Calu3 (cell line): ENCODE measurements at regions not wholly inside any gene's neighbourhood (a gene's known extent, or its start where the extent isn't known, plus 50 kb on each side); places are given as distances from the start of the nearest gene placed in this dataset.

Experiments used
- BruUV-seq: library from RNA; stranded (reverse); fragments of 400-500 nt; replicated peaks from 2 replicates; lab custom pipeline; 2021; lab: Mats Ljungman, UMichigan
- CTCF ChIA-PET: fragments of 300-600 bp; sonication (Branson Sonifier 250); formaldehyde crosslinking; loops from one replicate; lab custom pipeline; 2022; ENCODE audit warnings: antibody characterized with exemption; lab: Charles Lee
- DNase-seq: peaks from one replicate; pipeline ENCODE4 v3.0.0; 2022
- H3K27ac Mint-ChIP-seq: one replicate; pipeline ENCODE4 v1.8.0; 2022; ENCODE audit warnings: mixed read lengths; ENCODE audit not compliant: unreplicated experiment
- H3K27me3 Mint-ChIP-seq: one replicate; pipeline ENCODE4 v1.8.0; 2022; ENCODE audit warnings: mixed read lengths; ENCODE audit not compliant: unreplicated experiment
- H3K36me3 Mint-ChIP-seq: one replicate; pipeline ENCODE4 v1.8.0; 2022; ENCODE audit warnings: mild to moderate bottlenecking, moderate library complexity, mixed read lengths; ENCODE audit not compliant: insufficient read depth, unreplicated experiment
- H3K4me1 Mint-ChIP-seq: one replicate; pipeline ENCODE4 v1.8.0; 2022; ENCODE audit warnings: mild to moderate bottlenecking, low read depth, mixed read lengths; ENCODE audit not compliant: unreplicated experiment
- H3K4me3 Mint-ChIP-seq: one replicate; pipeline ENCODE4 v1.8.0; 2022; ENCODE audit warnings: mild to moderate bottlenecking, low read depth, moderate library complexity, mixed read lengths; ENCODE audit not compliant: unreplicated experiment
- H3K9me3 Mint-ChIP-seq: one replicate; pipeline ENCODE4 v1.8.0; 2022; ENCODE audit warnings: low read depth, mixed read lengths; ENCODE audit not compliant: unreplicated experiment
- CTCF ChIP-seq: fragments of 200-600 bp; IDR thresholded peaks from one replicate; pipeline ENCODE4 v1.8.0; 2022; ENCODE audit warnings: antibody characterized with exemption; ENCODE audit not compliant: unreplicated experiment
- intact Hi-C: fragments of 100-400 bp; cut with micrococcal nuclease; formaldehyde crosslinking; loops from one replicate; pipeline ENCODE4 v1.10.0; 2022; ENCODE audit not compliant: unreplicated experiment

- Mint-ChIP-seq H3K27me3 (no peaks in the 10 kb centered on the region), H3K4me3 (no peak overlapping the region), H3K4me1 (no peaks in the 10 kb centered on the region), H3K9me3 (peaks cover 3% of the 10 kb centered on the region), H3K36me3 (no peaks in the 10 kb centered on the region), H3K27ac (no peak overlapping the region)
- BruUV-seq: no TSS peak
- intact Hi-C loops: no loop called here
- no peak for TF ChIP-seq CTCF
- no peak for DNase-seq
- CTCF ChIA-PET: no interaction called here
Measured at GRCh38 chr12:73274976-73275375, 1002.8 kb downstream of the TRHDE start.

GRCh38 chr12:73277971-73278370 lies 1005.8 kb downstream of the TRHDE start:
- no peak for TF ChIP-seq CTCF
- H3K4me3 Mint-ChIP-seq: no peak overlapping the region
- no peaks in the 10 kb centered on the region for H3K36me3 Mint-ChIP-seq
- no peak overlapping the region for H3K27ac Mint-ChIP-seq
- H3K4me1 Mint-ChIP-seq: no peaks in the 10 kb centered on the region
- intact Hi-C loops: no loop called here
- H3K27me3 Mint-ChIP-seq: no peaks in the 10 kb centered on the region
- CTCF ChIA-PET: no interaction called here
- no TSS peak for BruUV-seq
- no peaks in the 10 kb centered on the region for H3K9me3 Mint-ChIP-seq
- no peak for DNase-seq

GRCh38 chr12:73301530-73301929 lies 1029.4 kb downstream of the TRHDE start:
- Mint-ChIP-seq H3K9me3 (peaks cover 4% of the 10 kb centered on the region), H3K27ac (no peak overlapping the region), H3K4me1 (no peaks in the 10 kb centered on the region), H3K27me3 (no peaks in the 10 kb centered on the region), H3K36me3 (no peaks in the 10 kb centered on the region), H3K4me3 (no peak overlapping the region)
- DNase-seq: no peak
- CTCF ChIA-PET: no interaction called here
- TF ChIP-seq CTCF: no peak
- intact Hi-C loops: no loop called here
- no TSS peak for BruUV-seq

- intact Hi-C loops: no loop called here
- H3K4me1 Mint-ChIP-seq: no peaks in the 10 kb centered on the region
- no peak overlapping the region for H3K4me3 Mint-ChIP-seq
- H3K9me3 Mint-ChIP-seq: peaks cover 2% of the 10 kb centered on the region
- BruUV-seq: no TSS peak
- no peaks in the 10 kb centered on the region for H3K27me3 Mint-ChIP-seq
- DNase-seq: no peak
- no peak overlapping the region for H3K27ac Mint-ChIP-seq
- no peaks in the 10 kb centered on the region for H3K36me3 Mint-ChIP-seq
- no peak for TF ChIP-seq CTCF
- CTCF ChIA-PET: interaction anchor here (0.6 kb wide), 1 partner anchor 330 kb away, joined by 3 read pairs; no protein-coding TSS in a partner anchor
Measured at GRCh38 chr12:73307260-73307659, 1035.1 kb downstream of the TRHDE start.
